Cerebellar nuclear complex (tissue), 1 donor: ENCODE measurements at regions not wholly inside any gene's neighbourhood (a gene's known extent, or its start where the extent isn't known, plus 50 kb on each side); places are given as distances from the start of the nearest gene placed in this dataset.
"Not testable (repeated sequence)": the region's sequence is repeated elsewhere in the genome, so short reads cannot be mapped to it uniquely, and the experiment has no call there.

Source experiments
- DNase-seq, 2 experiments: peaks; one replicate each; lab custom pipeline; 2025; lab: John Stamatoyannopoulos, UW

- no peak for DNase-seq
Measured at GRCh38 chr11:122441666-122442035, 213.9 kb upstream of the UBASH3B start.

GRCh38 chr11:122440811-122441665, 214.5 kb upstream of the UBASH3B start:
- no peak for DNase-seq

GRCh38 chr11:122439866-122440810, 215.4 kb upstream of the UBASH3B start:
- no peak for DNase-seq

- no peak for DNase-seq
Measured at GRCh38 chr11:122436188-122436555, 219.3 kb upstream of the UBASH3B start.

- no peak for DNase-seq
Measured at GRCh38 chr11:122435540-122436187, 219.9 kb upstream of the UBASH3B start.

- DNase-seq: no peak
Measured at GRCh38 chr11:122434786-122435185, 220.7 kb upstream of the UBASH3B start.

- DNase-seq: no peak
Measured at GRCh38 chr11:122430490-122430889, 225.0 kb upstream of the UBASH3B start.

GRCh38 chr11:122426073-122426472, 229.4 kb upstream of the UBASH3B start:
- no peak for DNase-seq

- no peak for DNase-seq
Measured at GRCh38 chr11:122424636-122425035, 230.9 kb upstream of the UBASH3B start.

- DNase-seq: no peak
Measured at GRCh38 chr11:122423886-122424285, 231.6 kb upstream of the UBASH3B start.

GRCh38 chr11:122423273-122423672, 232.2 kb upstream of the UBASH3B start:
- DNase-seq: no peak

GRCh38 chr11:122422682-122423081, 232.8 kb upstream of the UBASH3B start:
- no peak for DNase-seq

- no peak for DNase-seq
Measured at GRCh38 chr11:122421702-122422101, 233.8 kb upstream of the UBASH3B start.

- DNase-seq: no peak
Measured at GRCh38 chr11:122418032-122418431, 237.5 kb upstream of the UBASH3B start.

- no peak for DNase-seq
Measured at GRCh38 chr11:122414406-122415018, 241.0 kb upstream of the UBASH3B start.

- no peak for DNase-seq
Measured at GRCh38 chr11:122413677-122414076, 241.8 kb upstream of the UBASH3B start.

GRCh38 chr11:122412581-122412980, 242.9 kb upstream of the UBASH3B start:
- DNase-seq: no peak

- no peak for DNase-seq
Measured at GRCh38 chr11:122406466-122406865, 249.1 kb upstream of the UBASH3B start.

- DNase-seq: no peak
Measured at GRCh38 chr11:122405547-122406341, 249.8 kb upstream of the UBASH3B start.

GRCh38 chr11:122404571-122404970, 251.0 kb upstream of the UBASH3B start:
- no peak for DNase-seq

- not testable (repeated sequence) for DNase-seq
Measured at GRCh38 chr11:122401581-122401980, 253.9 kb upstream of the UBASH3B start.
